HG03159 (cell line): ENCODE measurements at regions not wholly inside any gene's neighbourhood (a gene's known extent, or its start where the extent isn't known, plus 50 kb on each side); places are given as distances from the start of the nearest gene placed in this dataset.

Experiments used
- ATAC-seq: cut with Tn5 transposase; IDR thresholded peaks from one replicate; pipeline ENCODE4 v1.9.1; 2021; ENCODE audit warnings: mild to moderate bottlenecking, moderate library complexity; ENCODE audit not compliant: unreplicated experiment

DNA sequence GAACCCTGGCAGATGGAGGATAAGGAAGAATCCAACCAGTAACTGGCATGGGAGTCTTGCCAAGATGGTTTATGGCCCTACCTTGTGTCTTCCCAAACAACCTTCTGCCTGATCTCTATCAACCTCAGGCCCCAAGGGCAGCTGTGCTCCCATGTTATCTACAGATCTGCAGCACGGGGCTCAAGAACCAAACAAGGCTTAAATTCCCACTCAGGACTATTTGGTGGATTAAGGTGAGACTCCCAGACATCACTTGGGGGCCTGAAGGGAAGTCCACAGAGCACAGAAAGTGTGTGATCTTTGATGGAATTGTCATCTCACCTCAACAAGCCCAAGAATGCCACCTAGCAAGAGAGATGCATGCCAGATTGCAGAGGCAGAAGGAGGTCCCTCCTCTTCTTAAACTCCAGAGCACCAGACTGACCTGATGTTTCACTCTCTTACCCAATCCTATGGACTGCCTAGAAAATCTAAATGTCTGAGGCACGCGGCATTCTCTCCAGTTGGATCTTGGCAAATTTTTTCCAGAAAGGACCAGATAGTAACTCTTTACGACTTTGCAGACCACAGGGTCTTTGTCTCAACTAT is 759.5 kb upstream of the TBX3 start:
- no peak for ATAC-seq

DNA sequence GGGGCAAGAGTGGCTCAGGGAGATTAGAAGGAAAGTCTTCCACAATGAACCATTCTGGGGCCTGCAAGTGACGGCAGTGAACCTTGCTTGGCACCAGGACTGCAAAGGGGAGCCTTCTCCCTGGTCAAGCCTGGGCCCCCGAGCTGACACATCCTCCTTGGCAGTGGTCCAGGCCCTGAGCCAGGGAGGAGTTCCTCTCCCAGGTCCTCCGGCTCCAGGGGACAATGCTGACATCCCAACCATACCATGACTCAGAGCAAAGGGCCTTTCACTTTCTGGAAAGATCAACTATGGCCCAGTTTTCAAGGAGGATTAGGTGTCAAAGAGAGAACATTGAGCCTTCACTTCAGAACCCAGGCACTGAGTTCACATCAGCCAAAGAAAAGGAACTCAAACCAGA is 756.5 kb upstream of the TBX3 start:
- ATAC-seq, result no peak

DNA sequence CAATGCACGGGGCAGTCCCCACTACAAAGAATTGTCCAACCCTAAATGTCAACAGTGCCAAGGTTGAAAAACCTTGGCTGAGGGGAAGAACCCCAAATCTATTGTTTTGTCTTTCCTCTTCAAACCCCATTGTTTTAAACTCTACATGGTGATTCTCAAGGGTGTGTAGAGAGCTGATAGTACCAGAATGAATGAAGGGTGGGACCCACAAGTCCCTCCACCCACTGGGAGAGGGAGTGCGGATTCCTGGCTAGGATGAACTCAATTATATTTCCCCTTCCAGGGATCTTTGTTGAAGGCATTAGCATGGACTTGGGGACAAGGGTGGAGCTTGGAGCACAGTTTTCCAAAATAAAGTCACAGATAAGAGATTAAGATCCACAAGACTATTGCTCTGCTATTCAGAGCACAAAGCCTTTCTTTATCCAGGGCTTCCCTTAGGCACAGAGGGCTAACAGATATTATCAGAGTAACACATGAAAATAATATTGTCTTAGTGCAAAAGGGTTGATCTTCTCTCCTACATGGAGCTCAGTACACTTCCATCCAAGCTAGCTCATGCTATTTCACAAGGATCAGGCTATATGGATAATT is 755.1 kb upstream of the TBX3 start:
- no peak for ATAC-seq

DNA sequence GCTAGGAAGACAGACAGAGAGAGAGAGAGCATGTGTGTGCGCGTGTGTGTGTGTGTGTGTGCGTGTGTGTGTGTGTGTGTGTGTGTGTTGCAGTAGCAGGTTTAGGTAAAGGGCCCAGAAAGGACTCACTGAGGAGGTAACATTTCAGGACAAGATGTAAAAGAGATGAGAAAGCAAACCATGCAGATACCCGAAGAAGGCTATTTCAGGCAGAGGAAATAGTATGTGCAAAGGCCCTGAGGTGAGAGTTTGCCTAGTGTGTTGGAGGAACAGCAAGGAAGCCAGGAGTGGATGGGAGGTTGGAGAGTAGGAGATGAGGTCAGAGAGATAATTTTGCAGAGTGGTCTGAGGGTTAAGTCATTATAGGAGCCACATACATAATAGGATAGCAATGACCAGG is 754.3 kb upstream of the TBX3 start:
- no peak for ATAC-seq

DNA sequence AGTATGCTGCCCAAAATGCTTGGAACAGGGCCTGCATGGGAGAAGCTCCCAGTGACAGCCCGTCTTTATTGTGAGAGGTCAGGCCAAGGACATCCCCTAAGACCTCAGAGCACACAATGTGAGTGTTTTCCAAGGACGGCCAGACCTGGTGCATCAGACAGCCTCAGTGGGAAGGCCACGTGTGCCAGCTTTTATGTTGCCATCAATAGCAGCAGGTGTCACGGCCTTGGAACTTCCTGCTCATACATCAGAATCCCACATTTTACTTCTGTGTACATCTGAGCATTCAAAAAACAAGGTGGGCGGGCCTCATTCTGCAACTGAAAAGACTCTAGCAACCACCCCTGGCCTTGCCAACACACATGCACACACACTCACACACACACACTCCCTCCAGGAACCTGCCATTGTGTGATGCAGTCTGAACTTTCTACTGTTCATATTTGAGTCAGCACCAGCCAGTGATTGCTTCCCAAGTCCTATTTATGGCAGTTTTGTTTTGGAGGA is 753.1 kb upstream of the TBX3 start:
- no peak for ATAC-seq

DNA sequence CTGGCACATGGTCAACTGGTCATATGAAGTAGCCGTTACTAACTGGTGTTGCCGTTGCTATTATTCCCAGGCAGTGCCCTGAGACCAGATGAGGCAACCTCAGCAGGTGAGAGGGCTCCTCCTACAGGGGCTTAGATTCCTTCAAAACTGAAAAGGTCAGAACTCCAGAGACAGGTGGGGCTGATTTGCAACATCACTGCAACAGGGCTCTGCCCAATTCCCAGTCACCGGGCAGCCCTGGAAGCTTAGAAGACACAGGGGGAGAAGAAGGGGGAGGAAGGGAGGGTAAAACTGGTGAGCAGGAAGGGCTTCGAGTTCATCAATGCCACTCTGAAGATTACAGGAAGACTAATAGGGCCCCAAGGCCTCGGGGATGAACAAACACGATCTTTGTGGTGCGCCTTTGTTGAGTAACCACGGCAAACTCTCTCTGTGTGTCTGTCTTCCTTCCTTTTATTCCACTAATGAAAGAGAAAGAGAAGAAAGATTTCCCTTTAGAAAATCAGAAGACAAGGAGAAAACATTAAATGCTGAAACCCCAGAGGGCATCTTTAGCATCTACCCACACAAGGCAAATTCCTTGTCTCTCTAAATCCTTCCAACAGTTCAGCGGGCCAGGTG is 749.1 kb upstream of the TBX3 start:
- no peak for ATAC-seq

DNA sequence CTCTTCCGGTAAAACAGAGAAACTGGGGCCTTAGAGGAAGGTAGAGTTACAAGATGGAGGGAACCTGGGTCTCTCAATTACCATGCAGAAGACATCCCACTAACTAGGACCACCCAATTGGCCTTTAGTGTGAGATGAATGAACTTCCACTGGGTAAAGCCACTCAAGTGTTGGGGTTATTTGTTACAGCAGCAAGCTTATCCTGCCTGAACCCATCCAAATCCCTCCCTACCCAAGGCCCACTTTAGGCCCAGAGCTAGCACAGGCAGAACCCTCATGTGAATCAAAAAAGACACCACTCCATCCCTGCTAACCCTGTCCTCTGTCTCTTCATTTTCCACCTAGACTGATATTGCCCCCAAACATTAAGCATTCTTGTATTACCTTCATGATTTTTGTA is 746.7 kb upstream of the TBX3 start:
- ATAC-seq, result no peak

DNA sequence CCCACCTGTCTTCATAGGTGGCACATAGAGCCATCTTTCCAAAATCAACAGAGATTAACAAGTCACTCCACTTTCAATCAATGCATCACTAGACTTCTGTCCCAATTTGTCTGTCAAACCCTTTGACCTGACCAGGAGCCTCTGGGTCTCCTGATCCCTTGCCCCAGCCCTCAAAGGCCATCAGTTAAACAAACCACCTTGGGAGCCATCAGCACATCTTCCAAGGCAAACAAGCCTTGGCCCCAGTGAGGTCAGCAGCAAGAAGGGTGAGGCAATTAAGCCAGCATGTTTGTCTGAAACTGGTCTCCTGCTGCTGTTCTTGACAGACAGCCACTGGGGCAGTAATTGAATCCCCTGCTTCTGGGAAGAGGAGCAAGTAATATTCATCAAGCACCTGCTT is 742.8 kb upstream of the TBX3 start:
- no peak for ATAC-seq

DNA sequence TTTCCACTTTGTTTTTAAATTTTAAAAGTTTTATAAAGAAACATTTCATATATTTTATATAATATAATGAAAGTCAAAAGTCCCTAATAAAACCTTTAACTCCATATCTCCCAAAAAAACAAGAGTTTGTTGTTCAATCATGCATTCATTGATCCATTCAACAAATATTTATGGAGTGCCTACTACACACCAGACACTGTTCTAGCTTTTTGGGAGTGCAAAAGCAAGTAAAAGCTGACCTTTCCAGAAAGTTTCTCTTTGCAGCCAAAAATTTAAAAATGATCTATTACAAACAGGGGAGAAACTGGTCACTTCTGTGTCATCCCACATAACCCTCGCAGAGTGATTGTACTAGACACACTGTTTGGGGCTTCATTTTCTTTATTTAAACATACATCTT is 740.0 kb upstream of the TBX3 start:
- ATAC-seq, result no peak

DNA sequence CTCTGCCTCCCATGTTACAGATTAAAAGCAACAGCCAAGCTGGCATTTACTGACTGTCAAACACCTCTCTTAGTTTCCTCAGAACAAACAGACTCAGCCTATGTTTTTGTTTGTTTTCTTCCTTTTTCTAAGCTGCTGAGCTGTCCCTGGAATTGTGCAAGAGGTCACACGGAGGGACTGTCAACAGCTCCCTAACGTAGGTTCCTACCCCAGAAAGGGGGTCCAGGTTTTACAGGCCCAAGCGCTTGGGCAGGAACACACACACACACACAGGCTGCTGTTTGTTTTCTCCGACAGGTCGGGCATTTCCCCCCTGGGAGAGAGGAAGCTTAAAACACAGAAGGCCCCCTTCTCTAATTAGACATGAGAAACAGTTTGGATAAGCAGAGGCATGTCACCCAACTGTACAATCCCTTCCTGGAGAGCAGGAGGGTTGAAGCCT is 739.6 kb upstream of the TBX3 start:
- ATAC-seq, result no peak

DNA sequence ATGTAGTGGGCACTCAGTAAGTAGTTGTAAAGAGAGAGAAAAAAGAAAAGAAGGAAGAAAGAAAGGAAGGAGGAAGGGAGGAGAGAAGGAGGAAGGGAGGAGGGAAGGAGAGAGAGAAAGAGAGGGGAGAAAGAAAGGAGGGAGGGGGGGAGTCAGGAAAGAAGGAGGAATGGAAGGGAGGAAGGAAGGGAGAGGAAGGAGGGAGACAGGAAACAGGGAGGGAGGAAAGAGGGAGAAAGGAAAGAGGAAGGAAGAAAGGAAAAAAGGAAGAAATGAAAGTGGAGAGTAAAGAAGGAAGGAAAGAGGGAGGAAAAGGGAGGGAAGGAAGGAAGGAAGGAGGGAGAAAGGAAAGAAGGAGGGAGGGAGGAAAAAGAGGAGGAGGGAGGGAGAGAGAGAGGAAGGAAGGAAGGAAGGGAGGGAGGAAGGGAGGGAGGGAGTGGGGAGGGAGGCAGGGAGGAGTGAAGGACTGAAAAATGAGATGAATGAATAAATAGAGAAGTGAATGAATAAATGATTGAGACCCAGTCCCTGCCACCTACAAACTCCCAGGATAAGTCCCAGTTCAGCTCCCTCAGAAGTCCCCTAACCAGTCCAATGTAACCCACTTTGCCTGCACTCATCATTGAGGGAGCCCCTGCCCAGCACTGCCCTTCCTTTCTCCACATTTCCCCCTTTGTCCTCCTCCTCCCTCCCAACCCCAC is 739.0 kb upstream of the TBX3 start:
- no peak for ATAC-seq

DNA sequence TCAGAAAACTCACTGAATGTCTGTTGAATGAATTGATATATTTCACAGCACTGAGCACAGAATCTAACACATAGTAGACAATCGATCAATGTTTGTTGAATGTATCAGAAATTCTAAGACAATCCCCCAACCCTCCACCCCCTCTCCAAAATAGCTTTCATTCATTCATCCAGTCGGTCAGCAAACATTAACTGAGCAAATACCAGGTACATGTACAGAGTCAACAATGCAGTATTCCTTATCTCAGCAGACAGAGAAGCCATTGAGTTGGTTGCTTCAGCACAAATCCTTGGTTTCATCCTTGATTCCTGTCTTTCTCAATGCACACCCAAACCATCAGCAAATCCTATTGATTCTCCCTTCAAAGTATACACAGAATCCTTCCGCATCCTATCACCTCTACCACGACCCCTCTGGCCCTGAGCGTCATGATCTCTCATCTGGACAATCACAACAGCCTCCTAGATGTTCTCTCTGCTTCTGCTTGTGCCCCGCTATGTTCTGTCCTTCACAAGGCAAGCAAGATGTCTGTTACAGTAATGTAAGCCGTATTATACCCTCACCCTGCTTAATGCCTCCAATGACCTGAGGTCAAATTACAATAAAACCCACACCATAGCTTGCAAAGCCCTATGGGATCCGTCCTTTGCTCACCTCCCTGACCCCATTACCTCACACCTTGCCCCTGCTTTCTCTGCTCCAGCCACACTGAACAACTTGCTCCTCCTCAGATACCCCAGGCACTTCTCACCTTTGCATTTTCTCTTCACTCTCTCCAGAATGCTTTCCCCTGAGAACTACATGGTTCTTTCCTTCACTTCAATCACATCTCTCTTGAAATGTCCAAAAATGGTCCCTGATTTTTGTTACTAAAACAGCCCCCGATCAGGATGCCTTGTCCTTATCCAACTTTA is 738.1 kb upstream of the TBX3 start:
- ATAC-seq, result no peak

DNA sequence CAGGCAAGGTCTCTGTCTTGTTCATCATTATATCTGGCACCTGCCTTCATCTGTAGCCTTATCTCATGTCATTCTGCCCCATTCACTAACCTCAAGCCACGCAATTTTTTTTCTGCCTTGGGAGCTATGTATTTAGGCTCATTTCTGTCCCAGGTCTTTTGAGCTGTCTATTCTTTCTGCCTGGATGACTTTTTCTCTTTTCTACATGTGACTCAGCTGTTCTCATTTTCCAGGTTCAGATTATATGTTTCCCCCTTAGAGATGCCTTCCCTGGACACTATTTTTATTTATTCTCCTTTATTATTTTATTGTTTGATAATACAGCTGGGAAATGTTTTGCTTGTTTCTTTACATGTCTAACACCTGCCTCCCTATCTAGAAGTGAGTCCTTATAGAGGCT is 737.4 kb upstream of the TBX3 start:
- ATAC-seq, result no peak

DNA sequence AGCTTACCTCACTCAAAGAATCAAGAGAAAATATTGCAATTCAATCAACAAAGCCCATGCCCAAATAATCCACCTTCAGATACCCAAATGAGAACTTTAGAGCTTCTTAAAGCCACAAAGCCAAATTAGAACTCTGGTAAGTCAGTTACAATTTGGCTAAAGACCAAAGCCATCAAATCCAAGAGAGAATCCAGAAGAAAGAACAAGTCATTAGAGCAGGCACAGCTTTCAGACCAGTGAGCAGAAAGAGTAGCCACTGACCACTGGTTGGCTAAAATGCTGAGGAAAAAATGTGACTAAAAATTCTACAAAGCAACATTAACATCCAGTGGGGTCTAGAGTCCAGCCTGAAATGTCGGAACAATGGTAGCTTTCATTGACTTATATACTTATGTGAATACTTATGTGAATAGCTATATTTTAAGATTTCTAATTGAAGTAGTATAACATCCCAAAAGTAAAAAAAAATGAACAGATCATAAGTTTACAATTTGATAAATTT is 735.2 kb upstream of the TBX3 start:
- no peak for ATAC-seq

DNA sequence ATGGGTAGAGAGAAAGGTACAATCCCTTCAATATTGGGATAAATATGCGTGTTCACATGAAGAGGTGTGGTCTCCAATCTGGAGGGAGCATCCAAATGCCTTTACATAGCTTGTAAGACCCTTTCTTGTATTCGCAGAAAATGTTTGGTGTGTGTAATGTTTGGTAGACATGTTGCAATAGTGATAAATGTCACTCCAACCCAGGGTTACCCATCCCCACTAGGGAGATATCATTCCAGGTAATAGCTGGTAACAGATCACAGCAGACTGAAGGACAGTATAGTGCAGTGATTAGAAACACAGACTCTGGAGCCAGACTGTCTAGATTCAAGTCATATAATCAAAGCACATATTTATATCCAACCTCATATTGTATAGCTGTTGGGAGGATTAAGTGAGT is 733.6 kb upstream of the TBX3 start:
- ATAC-seq, result no peak

DNA sequence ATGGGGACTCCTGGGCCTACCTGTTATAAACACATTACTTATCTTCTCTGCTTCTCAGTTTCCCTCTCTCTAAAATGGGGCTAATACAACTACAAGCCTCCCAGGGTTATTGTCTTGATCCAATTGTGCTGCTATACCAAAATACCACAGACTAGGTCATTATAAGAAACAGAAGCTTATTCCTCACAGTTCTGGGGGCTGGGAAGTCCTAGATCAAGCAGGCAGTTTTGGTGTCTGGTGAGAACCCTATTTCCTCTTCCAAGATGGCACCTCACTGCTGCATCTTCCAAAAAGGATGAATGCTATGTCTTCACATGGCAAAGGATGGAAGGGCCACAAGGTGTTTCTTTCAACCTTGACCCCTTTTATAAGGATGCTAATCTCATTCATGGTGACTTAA is 732.9 kb upstream of the TBX3 start:
- no peak for ATAC-seq

DNA sequence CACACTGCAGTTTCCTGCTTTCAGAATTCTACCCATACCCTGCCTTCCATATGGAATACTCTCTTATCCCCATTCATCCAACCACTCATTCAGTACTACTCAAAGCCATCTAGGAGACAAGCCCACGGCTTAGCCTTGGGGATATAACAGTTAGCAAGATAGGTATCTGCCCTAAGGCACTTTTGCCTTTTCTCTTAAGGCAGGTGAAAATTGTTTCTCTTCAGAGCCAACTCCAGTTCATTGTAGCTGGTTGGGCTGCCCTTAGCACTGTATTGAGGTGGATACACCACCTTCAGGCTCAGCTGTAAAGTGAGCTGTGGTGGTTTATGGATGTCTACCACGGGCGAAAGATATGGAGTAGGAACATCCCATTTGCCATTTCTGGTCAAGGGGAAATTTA is 729.7 kb upstream of the TBX3 start:
- no peak for ATAC-seq

DNA sequence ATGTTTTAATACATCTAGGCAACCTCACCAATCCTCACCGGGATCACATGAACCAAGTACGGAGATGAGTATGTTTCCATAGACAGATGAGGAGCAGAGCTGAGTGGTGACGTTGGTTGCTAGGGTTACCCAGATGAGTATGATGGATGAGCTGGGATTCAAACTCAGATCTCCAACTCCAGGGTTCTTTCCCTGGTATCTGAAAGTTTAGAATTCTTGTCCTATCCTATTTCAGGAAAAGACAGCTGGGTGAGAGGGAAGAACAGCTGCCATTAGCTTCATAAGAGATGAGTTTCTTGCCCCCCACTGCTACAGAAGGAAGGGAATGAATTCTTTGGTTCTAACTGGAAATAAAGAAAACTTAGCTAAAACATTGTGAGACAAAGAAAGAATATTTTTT is 728.9 kb upstream of the TBX3 start:
- ATAC-seq, result no peak

DNA sequence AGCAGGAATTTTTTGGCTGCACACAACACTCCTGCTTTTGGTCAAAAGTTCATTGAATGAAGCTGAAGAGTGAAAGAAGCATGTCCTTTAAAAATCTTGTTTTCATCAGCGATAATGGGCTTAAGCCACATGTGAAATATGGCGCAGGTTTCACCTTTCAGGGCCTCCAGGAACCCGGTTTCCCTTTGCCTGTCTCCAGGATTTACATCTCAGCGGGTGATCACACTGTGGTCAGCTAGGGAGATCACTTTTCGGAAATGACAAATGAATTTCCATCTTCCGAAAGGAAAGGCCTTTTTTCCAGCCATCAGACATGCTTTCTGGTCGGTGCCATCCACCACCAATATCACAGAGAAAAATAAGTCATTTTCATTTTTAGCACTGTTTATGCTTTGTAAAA is 727.1 kb upstream of the TBX3 start:
- ATAC-seq, result no peak

DNA sequence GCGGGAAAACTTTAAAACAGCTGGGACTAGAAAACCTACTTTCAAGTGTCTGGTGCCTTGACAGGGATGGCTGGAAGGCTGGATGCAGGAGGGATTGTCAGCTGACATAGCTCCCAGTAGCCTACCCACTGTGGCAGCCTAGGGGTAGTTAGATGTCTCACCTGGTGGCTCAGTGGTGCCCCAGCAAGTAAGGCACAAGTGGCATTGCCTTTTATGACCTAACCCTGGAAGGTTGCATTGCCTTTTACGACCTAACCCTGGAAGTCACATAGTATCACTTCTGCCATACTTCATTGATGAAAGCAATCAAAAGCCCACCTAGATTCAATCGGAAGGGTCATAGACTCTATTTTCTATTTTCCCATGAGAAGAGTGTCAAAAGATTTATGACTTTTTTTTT is 724.7 kb upstream of the TBX3 start:
- ATAC-seq, result no peak

DNA sequence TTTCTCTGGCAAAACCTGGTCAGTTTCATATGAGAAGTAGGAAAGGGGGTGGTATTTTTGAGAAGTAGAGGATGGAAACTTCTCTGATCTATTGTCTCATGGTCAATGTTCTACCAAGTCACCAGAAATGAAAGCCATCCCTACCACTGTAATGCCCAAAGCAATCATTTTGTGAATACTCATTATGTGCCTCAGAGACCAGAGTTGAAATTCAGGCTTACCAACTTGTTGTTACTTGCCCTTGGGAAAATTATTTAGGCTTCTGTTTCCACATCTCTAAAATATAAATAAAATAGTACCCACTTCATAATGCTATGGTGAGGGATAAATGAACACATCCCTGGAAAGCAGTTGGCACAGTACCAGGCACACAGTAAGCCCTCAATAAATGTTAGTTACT is 723.7 kb upstream of the TBX3 start:
- ATAC-seq, result no peak
